CD4-positive, alpha-beta T cell (primary cell): ENCODE measurements at regions not wholly inside any gene's neighbourhood (a gene's known extent, or its start where the extent isn't known, plus 50 kb on each side); places are given as distances from the start of the nearest gene placed in this dataset.

Source experiments
- ATAC-seq: fragments of 200-7000 bp; cut with Tn5 transposase; one replicate; pipeline ENCODE4 v1.10.0; 2022; ENCODE audit warnings: mild to moderate bottlenecking; ENCODE audit not compliant: poor library complexity
- CTCF ChIA-PET: fragments of 350-600 bp; sonication (Branson Sonifier 250); formaldehyde crosslinking; loops from one replicate; lab custom pipeline; 2021; ENCODE audit warnings: antibody characterized with exemption, inconsistent platforms; lab: Charles Lee
- POLR2A ChIA-PET: fragments of 350-600 bp; sonication (Branson Sonifier 250); formaldehyde crosslinking; loops from one replicate; lab custom pipeline; 2021; ENCODE audit warnings: antibody characterized with exemption, inconsistent platforms; lab: Charles Lee
- DNase-seq, 14 experiments: peaks; one replicate each; pipeline ENCODE4 v3.0.0-alpha.2; 2013 to 2020; ENCODE audit warnings: mixed read lengths in 2 of 14
- H3K27ac ChIP-seq, 2 donors: one replicate each; pipeline versions ENCODE4 v1.5.1 to v1.7.0; 2013; ENCODE audit warnings: low read length in 2 of 2, low read depth in 1 of 2, mild to moderate bottlenecking in 1 of 2
- H3K27me3 ChIP-seq, 2 experiments: 1 replicate in 1 of 2; 2 replicates in 1 of 2; pipeline versions ENCODE4 v1.6.1 to v1.7.0; 2013; ENCODE audit warnings: low read length in 2 of 2, control low read depth in 1 of 2, mild to moderate bottlenecking in 1 of 2, moderate library complexity in 1 of 2; ENCODE audit not compliant: insufficient read depth in 2 of 2, control insufficient read depth in 1 of 2
- H3K36me3 ChIP-seq: one replicate; pipeline ENCODE4 v1.6.1; 2013; ENCODE audit warnings: low read length, control low read depth; ENCODE audit not compliant: insufficient read depth
- H3K4me1 ChIP-seq: one replicate; pipeline ENCODE4 v1.6.1; 2013; ENCODE audit warnings: low read length, control low read depth; ENCODE audit not compliant: insufficient read depth
- H3K4me3 ChIP-seq: one replicate; pipeline ENCODE4 v1.5.1; 2013; ENCODE audit warnings: mild to moderate bottlenecking, low read length, moderate library complexity
- H3K9me3 ChIP-seq, 2 experiments: 1 replicate in 1 of 2; 2 replicates in 1 of 2; pipeline versions ENCODE4 v1.6.1 to v1.7.0; 2013; ENCODE audit warnings: low read length in 2 of 2, mild to moderate bottlenecking in 2 of 2, control low read depth in 1 of 2, moderate library complexity in 1 of 2; ENCODE audit not compliant: control insufficient read depth in 1 of 2, insufficient read depth in 1 of 2
- H3K27ac Mint-ChIP-seq: one replicate; pipeline ENCODE4 v1.8.0; 2020; ENCODE audit warnings: mixed read lengths
- H3K27me3 Mint-ChIP-seq: one replicate; pipeline ENCODE4 v1.8.0; 2021; ENCODE audit warnings: mixed read lengths
- H3K36me3 Mint-ChIP-seq: one replicate; pipeline ENCODE4 v1.8.0; 2021; ENCODE audit warnings: low read depth, mixed read lengths
- H3K4me1 Mint-ChIP-seq: one replicate; pipeline ENCODE4 v1.8.0; 2021; ENCODE audit warnings: low read depth, mixed read lengths
- H3K4me3 Mint-ChIP-seq: one replicate; pipeline ENCODE4 v1.8.0; 2020; ENCODE audit warnings: mild to moderate bottlenecking, mixed read lengths
- H3K9me3 Mint-ChIP-seq: one replicate; pipeline ENCODE4 v1.8.0; 2020; ENCODE audit warnings: mixed read lengths
- intact Hi-C, 2 experiments: fragments of 100-400 bp; cut with DNase I in 1 of 2; cut with micrococcal nuclease in 1 of 2; formaldehyde crosslinking; loops; one replicate each; pipeline versions ENCODE4 v1.15.1 to v1.9.0; 2023 to 2025; cut with DNase I, micrococcal nuclease
- TF ChIP-seq, protein P1 (sequence below): fragments of 200-600 bp; IDR thresholded peaks from one replicate; pipeline ENCODE4 v1.8.0; 2022; ENCODE audit warnings: antibody characterized with exemption, mild to moderate bottlenecking

DNA sequence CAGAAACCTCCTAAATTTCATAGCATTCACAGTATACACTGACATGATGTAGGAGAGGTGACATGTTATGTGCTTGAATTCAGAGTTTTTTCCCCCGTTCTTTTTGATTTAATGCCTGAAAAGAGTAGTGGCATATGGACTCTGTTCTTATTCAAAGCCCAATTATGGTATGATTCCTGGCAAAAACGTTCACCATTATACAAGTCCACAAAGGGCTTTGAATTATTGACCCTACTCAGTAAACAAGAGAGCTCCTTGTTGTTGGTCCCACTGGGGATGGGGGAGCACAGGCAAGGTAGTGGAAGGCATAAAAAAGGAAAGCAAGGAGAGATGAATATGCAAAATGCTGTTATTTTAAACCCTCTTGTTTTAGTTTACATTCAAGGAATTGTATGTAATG is 136.0 kb upstream of the AHI1 start:
- Histone ChIP-seq H3K4me1 (no peaks in the 10 kb centered on the region), H3K36me3 (no peaks in the 10 kb centered on the region), H3K27ac (no peak overlapping the region), H3K27me3 (no peaks in the 10 kb centered on the region), H3K4me3 (no peak overlapping the region), H3K9me3 (no peaks in the 10 kb centered on the region)
- DNase-seq (no peak), ATAC-seq (no peak)
- Mint-ChIP-seq H3K27ac (no peak overlapping the region), H3K9me3 (no peaks in the 10 kb centered on the region), H3K27me3 (no peaks in the 10 kb centered on the region), H3K4me3 (no peak overlapping the region), H3K4me1 (no peaks in the 10 kb centered on the region), H3K36me3 (no peaks in the 10 kb centered on the region)
- TF ChIP-seq, protein P1, sequence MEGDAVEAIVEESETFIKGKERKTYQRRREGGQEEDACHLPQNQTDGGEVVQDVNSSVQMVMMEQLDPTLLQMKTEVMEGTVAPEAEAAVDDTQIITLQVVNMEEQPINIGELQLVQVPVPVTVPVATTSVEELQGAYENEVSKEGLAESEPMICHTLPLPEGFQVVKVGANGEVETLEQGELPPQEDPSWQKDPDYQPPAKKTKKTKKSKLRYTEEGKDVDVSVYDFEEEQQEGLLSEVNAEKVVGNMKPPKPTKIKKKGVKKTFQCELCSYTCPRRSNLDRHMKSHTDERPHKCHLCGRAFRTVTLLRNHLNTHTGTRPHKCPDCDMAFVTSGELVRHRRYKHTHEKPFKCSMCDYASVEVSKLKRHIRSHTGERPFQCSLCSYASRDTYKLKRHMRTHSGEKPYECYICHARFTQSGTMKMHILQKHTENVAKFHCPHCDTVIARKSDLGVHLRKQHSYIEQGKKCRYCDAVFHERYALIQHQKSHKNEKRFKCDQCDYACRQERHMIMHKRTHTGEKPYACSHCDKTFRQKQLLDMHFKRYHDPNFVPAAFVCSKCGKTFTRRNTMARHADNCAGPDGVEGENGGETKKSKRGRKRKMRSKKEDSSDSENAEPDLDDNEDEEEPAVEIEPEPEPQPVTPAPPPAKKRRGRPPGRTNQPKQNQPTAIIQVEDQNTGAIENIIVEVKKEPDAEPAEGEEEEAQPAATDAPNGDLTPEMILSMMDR: no peak
- ChIA-PET POLR2A (no interaction called here), CTCF (interaction anchor here (1.1 kb wide), 1 partner anchor 593 kb away, joined by 3 read pairs; no protein-coding TSS in a partner anchor)
- intact Hi-C loops: no loop called here

GRCh38 chr6:135637701-135638100 is 140.2 kb upstream of the AHI1 start:
- no peak for ATAC-seq

GRCh38 chr6:135638108-135638507 is 140.6 kb upstream of the AHI1 start:
- Histone ChIP-seq H3K9me3 (no peaks in the 10 kb centered on the region), H3K36me3 (no peaks in the 10 kb centered on the region), H3K27me3 (no peaks in the 10 kb centered on the region), H3K27ac (no peak overlapping the region), H3K4me3 (no peak overlapping the region), H3K4me1 (no peaks in the 10 kb centered on the region)
- ChIA-PET CTCF (no interaction called here), POLR2A (no interaction called here)
- DNase-seq (no peak), ATAC-seq (no peak)
- H3K36me3 Mint-ChIP-seq: no peaks in the 10 kb centered on the region
- no peak overlapping the region for H3K27ac Mint-ChIP-seq
- intact Hi-C loops: no loop called here
- no peaks in the 10 kb centered on the region for H3K27me3 Mint-ChIP-seq
- no peaks in the 10 kb centered on the region for H3K9me3 Mint-ChIP-seq
- no peak overlapping the region for H3K4me3 Mint-ChIP-seq
- TF ChIP-seq, protein P1: no peak
- H3K4me1 Mint-ChIP-seq: peaks cover 7% of the 10 kb centered on the region

More at GRCh38 chr6:135637701-135638100, 140.2 kb upstream of the AHI1 start:
- H3K4me1 Mint-ChIP-seq: peaks cover 7% of the 10 kb centered on the region
- intact Hi-C loops: no loop called here
- Histone ChIP-seq H3K27ac (no peak overlapping the region), H3K36me3 (no peaks in the 10 kb centered on the region), H3K4me3 (no peak overlapping the region), H3K27me3 (no peaks in the 10 kb centered on the region), H3K4me1 (no peaks in the 10 kb centered on the region), H3K9me3 (no peaks in the 10 kb centered on the region)
- H3K27me3 Mint-ChIP-seq: no peaks in the 10 kb centered on the region
- no peaks in the 10 kb centered on the region for H3K9me3 Mint-ChIP-seq
- TF ChIP-seq, protein P1: no peak
- H3K36me3 Mint-ChIP-seq: no peaks in the 10 kb centered on the region
- ChIA-PET CTCF (no interaction called here), POLR2A (no interaction called here)
- no peak for DNase-seq
- H3K4me3 Mint-ChIP-seq: no peak overlapping the region
- no peak overlapping the region for H3K27ac Mint-ChIP-seq
